H1 (cell line): ENCODE measurements at regions not wholly inside any gene's neighbourhood (a gene's known extent, or its start where the extent isn't known, plus 50 kb on each side); places are given as distances from the start of the nearest gene placed in this dataset.

Experiments used
- CTCF ChIA-PET: fragments of 300-600 bp; sonication (Branson Sonifier 250); formaldehyde crosslinking; loops from one replicate; lab custom pipeline; 2021; ENCODE audit not compliant: partially characterized antibody; lab: Charles Lee
- POLR2A ChIA-PET: fragments of 300-600 bp; sonication (Branson Sonifier 250); formaldehyde crosslinking; loops from one replicate; lab custom pipeline; 2021; ENCODE audit warnings: inconsistent platforms; ENCODE audit not compliant: partially characterized antibody; lab: Charles Lee
- DNase-seq, 2 experiments: peaks; one replicate each; pipeline versions ENCODE4 v3.0.0 to v3.0.0-alpha.2; 2010 to 2022; ENCODE audit warnings: low spot score in 2 of 2, low read depth in 1 of 2, mixed read lengths in 1 of 2
- FAIRE-seq: peaks from 2 replicates; lab custom pipeline; 2011; peaks lifted over from hg19 to GRCh38; lab: Jason Lieb, UNC
- H2AFZ ChIP-seq: 2 replicates; pipeline ENCODE4 v1.8.1; 2012; ENCODE audit warnings: low read length, inconsistent platforms
- H2AK5ac ChIP-seq: 2 replicates; pipeline ENCODE4 v1.6.1; 2013; ENCODE audit warnings: low read depth, low read length
- H2BK120ac ChIP-seq: replicated peaks from 2 replicates; pipeline ENCODE3; 2013; ENCODE audit warnings: low read depth, low read length, inconsistent platforms
- H2BK12ac ChIP-seq: 2 replicates; pipeline ENCODE4 v1.6.1; 2013; ENCODE audit warnings: low read depth, low read length
- H2BK15ac ChIP-seq: 2 replicates; pipeline ENCODE4 v1.6.1; 2013; ENCODE audit warnings: low read length
- H2BK20ac ChIP-seq: 2 replicates; pipeline ENCODE4 v1.6.1; 2013; ENCODE audit warnings: low read length
- H2BK5ac ChIP-seq: 2 replicates; pipeline ENCODE4 v1.6.1; 2013; ENCODE audit warnings: low read depth, low read length
- H3K14ac ChIP-seq: 2 replicates; pipeline ENCODE4 v1.6.1; 2013; ENCODE audit warnings: inconsistent platforms; ENCODE audit not compliant: insufficient read length
- H3K18ac ChIP-seq: 2 replicates; pipeline ENCODE4 v1.6.1; 2013; ENCODE audit warnings: low read length; ENCODE audit errors: extremely low read depth
- H3K23ac ChIP-seq: 2 replicates; pipeline ENCODE4 v1.6.1; 2013; ENCODE audit warnings: inconsistent platforms; ENCODE audit not compliant: insufficient read length
- H3K23me2 ChIP-seq: 2 replicates; pipeline ENCODE4 v1.6.1; 2013; ENCODE audit warnings: low read depth, low read length
- H3K27ac ChIP-seq: 2 replicates; pipeline ENCODE4 v1.6.1; 2011; ENCODE audit warnings: low read depth, low read length, inconsistent platforms
- H3K27me3 ChIP-seq, 4 experiments: replicated peaks in 1 of 4; 1 replicate in 1 of 4; 2 replicates in 3 of 4; pipeline versions ENCODE4 v1.6.1 to v1.8.1; 2011 to 2013; ENCODE audit warnings: low read length in 3 of 4, mild to moderate bottlenecking in 3 of 4, inconsistent platforms in 2 of 4, mixed read lengths in 2 of 4, moderate library complexity in 1 of 4; ENCODE audit not compliant: control insufficient read depth in 3 of 4, insufficient read depth in 3 of 4; ENCODE audit errors: extremely low read depth in 1 of 4
- H3K36me3 ChIP-seq, 4 experiments: 2 replicates each; pipeline versions ENCODE4 v1.6.1 to v1.8.1; 2011 to 2013; ENCODE audit warnings: mild to moderate bottlenecking in 4 of 4, low read length in 3 of 4, moderate library complexity in 2 of 4, control low read depth in 1 of 4, inconsistent platforms in 1 of 4; ENCODE audit not compliant: insufficient read depth in 4 of 4, control insufficient read depth in 2 of 4
- H3K4ac ChIP-seq: replicated peaks from 2 replicates; pipeline ENCODE3; 2013; ENCODE audit warnings: low read length, low read depth, mixed read lengths, inconsistent platforms; ENCODE audit not compliant: insufficient read length
- H3K4me1 ChIP-seq, 4 experiments: replicated peaks in 1 of 4; 1 replicate in 1 of 4; 2 replicates in 3 of 4; pipeline versions ENCODE4 v1.6.1 to v1.8.1; 2011 to 2013; ENCODE audit warnings: low read length in 3 of 4, inconsistent platforms in 2 of 4, mixed read lengths in 1 of 4; ENCODE audit not compliant: insufficient read depth in 4 of 4, control insufficient read depth in 3 of 4
- H3K4me2 ChIP-seq, 2 experiments: 2 replicates each; pipeline versions ENCODE4 v1.6.1 to v1.8.1; 2011 to 2013; ENCODE audit warnings: low read depth in 2 of 2, low read length in 2 of 2, control low read depth in 1 of 2, inconsistent platforms in 1 of 2, mild to moderate bottlenecking in 1 of 2; ENCODE audit not compliant: insufficient read depth in 1 of 2
- H3K4me3 ChIP-seq, 4 experiments: fragments of 200-600, 300-600 bp in 1 of 4; sonication (generic), shearing (Covaris generic), sonication (Bioruptor Twin) in 1 of 4; 2 replicates each; pipeline versions ENCODE4 v1.5.1 to v1.8.1; 2011 to 2016; ENCODE audit warnings: low read length in 4 of 4, low read depth in 3 of 4, control low read depth in 2 of 4, inconsistent platforms in 2 of 4, mild to moderate bottlenecking in 2 of 4, mixed read lengths in 1 of 4, moderate library complexity in 1 of 4; ENCODE audit not compliant: insufficient read depth in 2 of 4; ENCODE audit errors: extremely low read depth in 1 of 4
- H3K56ac ChIP-seq: replicated peaks from 2 replicates; pipeline ENCODE3; 2013; ENCODE audit warnings: low read depth, mild to moderate bottlenecking, mixed read lengths, low read length, inconsistent platforms; ENCODE audit not compliant: insufficient read length
- H3K79me1 ChIP-seq: 2 replicates; pipeline ENCODE4 v1.6.1; 2013; ENCODE audit warnings: low read depth, low read length, control low read depth
- H3K79me2 ChIP-seq, 2 experiments: 2 replicates each; pipeline versions ENCODE4 v1.6.1 to v1.8.1; 2012 to 2013; ENCODE audit warnings: low read length in 2 of 2, mild to moderate bottlenecking in 2 of 2, inconsistent platforms in 1 of 2; ENCODE audit not compliant: insufficient read depth in 2 of 2, control insufficient read depth in 1 of 2
- H3K9ac ChIP-seq, 4 experiments: replicated peaks in 1 of 4; 1 replicate in 1 of 4; 2 replicates in 3 of 4; pipeline versions ENCODE4 v1.6.1 to v1.8.1; 2011 to 2013; ENCODE audit warnings: low read depth in 3 of 4, low read length in 3 of 4, control low read depth in 2 of 4, mild to moderate bottlenecking in 2 of 4, moderate library complexity in 2 of 4, inconsistent platforms in 1 of 4; ENCODE audit errors: extremely low read depth in 1 of 4
- H3K9me3 ChIP-seq, 2 experiments: 2 replicates each; pipeline versions ENCODE4 v1.6.1 to v1.8.1; 2012 to 2013; ENCODE audit warnings: mild to moderate bottlenecking in 2 of 2, moderate library complexity in 2 of 2, control low read depth in 1 of 2, inconsistent platforms in 1 of 2, low read depth in 1 of 2, low read length in 1 of 2, mixed read lengths in 1 of 2; ENCODE audit not compliant: insufficient read depth in 2 of 2
- H4K20me1 ChIP-seq, 2 experiments: replicated peaks in 1 of 2; 2 replicates each; pipeline versions ENCODE3 to v1.8.1; 2011 to 2013; ENCODE audit warnings: inconsistent platforms in 2 of 2, low read length in 2 of 2, mild to moderate bottlenecking in 1 of 2; ENCODE audit not compliant: insufficient read depth in 2 of 2, control insufficient read depth in 1 of 2
- H4K5ac ChIP-seq: 2 replicates; pipeline ENCODE4 v1.6.1; 2013; ENCODE audit warnings: low read length, low read depth, mixed read lengths, inconsistent platforms; ENCODE audit not compliant: insufficient read length
- H4K8ac ChIP-seq: 2 replicates; pipeline ENCODE4 v1.8.0; 2013; ENCODE audit warnings: mild to moderate bottlenecking, moderate library complexity, low read length, inconsistent platforms; ENCODE audit not compliant: insufficient read depth; ENCODE audit errors: extremely low read depth
- H4K91ac ChIP-seq: replicated peaks from 2 replicates; pipeline ENCODE3; 2013; ENCODE audit warnings: low read length, mixed read lengths, inconsistent platforms; ENCODE audit not compliant: insufficient read length
- CEBPB ChIP-seq: IDR thresholded peaks from 2 replicates; pipeline ENCODE4 v1.6.1; 2012; ENCODE audit warnings: low read depth, low read length
- CREB1 ChIP-seq: IDR thresholded peaks from 2 replicates; pipeline ENCODE4 v1.6.1; 2012; ENCODE audit warnings: inconsistent platforms
- EGR1 ChIP-seq: IDR thresholded peaks from 2 replicates; pipeline ENCODE4 v1.6.1; 2011; ENCODE audit warnings: low read depth, low read length, borderline replicate concordance
- KDM1A ChIP-seq: fragments of 200-600, 300-600 bp; sonication (generic); IDR thresholded peaks from 2 replicates; pipeline ENCODE4 v1.7.1; 2016; ENCODE audit warnings: mild to moderate bottlenecking, low read length, borderline replicate concordance
- NRF1 ChIP-seq: IDR thresholded peaks from 2 replicates; pipeline ENCODE4 v1.6.1; 2011; ENCODE audit warnings: mild to moderate bottlenecking, low read depth, low read length, improper control_type of control experiment
- RNF2 ChIP-seq: fragments of 200-900, 300-1000 bp; sonication (generic); IDR thresholded peaks from 2 replicates; pipeline ENCODE4 v1.7.1; 2016; ENCODE audit warnings: borderline replicate concordance, low read depth, mild to moderate bottlenecking, antibody characterized with exemption, low read length; ENCODE audit not compliant: poor library complexity, severe bottlenecking; ENCODE audit errors: missing control alignments
- TAF1 ChIP-seq: IDR thresholded peaks from 2 replicates; pipeline ENCODE4 v1.6.1; 2011; ENCODE audit warnings: mild to moderate bottlenecking, low read depth, low read length
- WGBS, 2 experiments: shearing (Covaris generic) in 1 of 2; methylation state at CpG; one replicate each; pipeline versions ENCODE4 v1.1.6 to v1.1.7; 2013 to 2015; ENCODE audit warnings: low lambda C conversion rate in 2 of 2, mixed read lengths in 2 of 2, inconsistent platforms in 1 of 2, low coverage in 1 of 2, missing lambda C conversion rate in 1 of 2; ENCODE audit not compliant: insufficient replicate concordance in 2 of 2, insufficient coverage in 1 of 2, insufficient read length in 1 of 2; ENCODE audit errors: extremely low coverage in 1 of 2, missing lambda C conversion rate in 1 of 2; 5-methylcytosine and 5-hydroxymethylcytosine counted together

DNA sequence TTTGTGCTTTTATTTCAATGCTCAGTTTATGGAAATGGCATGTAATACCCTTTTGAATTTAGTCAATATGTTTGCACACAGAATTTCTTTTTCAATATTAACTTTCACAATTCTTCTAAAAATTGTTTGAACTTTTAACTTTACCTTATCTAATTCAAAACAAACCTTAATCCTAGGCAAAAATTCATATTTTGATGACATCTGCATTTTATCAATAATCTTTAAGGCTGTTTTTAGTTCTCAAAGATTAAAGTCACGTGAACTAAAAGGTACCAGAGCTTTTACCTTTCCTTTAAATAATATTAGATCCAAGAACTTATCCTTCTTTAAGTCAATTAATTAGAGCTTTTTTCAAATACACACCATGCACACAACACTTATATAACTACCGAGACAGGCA, 218.9 kb upstream of the NCAM2 start:
- Histone ChIP-seq H3K23me2 (no peaks in the 10 kb centered on the region), H4K5ac (no peak overlapping the region), H2BK20ac (no peak overlapping the region), H3K18ac (no peak overlapping the region), H3K4me2 (no peak overlapping the region), H3K27ac (no peak overlapping the region), H3K79me1 (no peaks in the 10 kb centered on the region), H2AFZ (no peak overlapping the region), H2AK5ac (no peak overlapping the region), H4K91ac (no peak overlapping the region), H3K56ac (no peak overlapping the region), H3K4me1 (no peaks in the 10 kb centered on the region), H3K23ac (no peak overlapping the region), H3K27me3 (no peaks in the 10 kb centered on the region), H3K36me3 (peaks cover 0 to 10% (median 0%) of the 10 kb centered on the region in 4 experiments; a peak in 4 of 8 replicates), H4K20me1 (no peaks in the 10 kb centered on the region), H3K79me2 (no peaks in the 10 kb centered on the region), H2BK12ac (no peak overlapping the region), H2BK120ac (no peak overlapping the region), H3K14ac (no peak overlapping the region), H2BK15ac (no peak overlapping the region), H3K4me3 (no peak overlapping the region), H3K4ac (no peak overlapping the region), H3K9ac (no peak overlapping the region), H4K8ac (no peak overlapping the region), H2BK5ac (no peak overlapping the region), H3K9me3 (peaks cover 14 to 16% of the 10 kb centered on the region in 2 experiments)
- CTCF ChIA-PET = interaction anchor here (1.6 kb wide), 1 partner anchor 40 kb away, joined by 4 read pairs; no protein-coding TSS in a partner anchor
- DNase-seq (no peak), FAIRE-seq (no peak)
- POLR2A ChIA-PET = no interaction called here
- WGBS, 2 experiments = 44% methylated on average over 2 of the region's 2 CpGs; no CpG with 5 or more reads in 1 of the 2 experiments
- TF ChIP-seq EGR1 = no peak
- TF ChIP-seq NRF1 = no peak
- TF ChIP-seq TAF1 = no peak
- no peak for TF ChIP-seq CEBPB
- no peak for TF ChIP-seq KDM1A
- TF ChIP-seq CREB1 = no peak
- TF ChIP-seq RNF2 = no peak
